IMR-90 (cell line): ENCODE measurements at regions not wholly inside any gene's neighbourhood (a gene's known extent, or its start where the extent isn't known, plus 50 kb on each side); places are given as distances from the start of the nearest gene placed in this dataset.

Experiments used
- ATAC-seq: fragments of 200-7000 bp; cut with Tn5 transposase; 2 replicates; pipeline ENCODE4 v1.9.1; 2020; ENCODE audit warnings: low read depth, mild to moderate bottlenecking, moderate library complexity
- BruUV-seq: library from RNA; stranded (reverse); fragments of 400-500 nt; replicated peaks from 2 replicates; lab custom pipeline; 2021; lab: Mats Ljungman, UMichigan
- CTCF ChIA-PET: fragments of 300-600 bp; formaldehyde crosslinking; extraction: SDS; loops from one replicate; lab custom pipeline; 2021; ENCODE audit warnings: antibody characterized with exemption; lab: Yijun Ruan, JAX
- POLR2A ChIA-PET: fragments of 300-600 bp; sonication (Branson Sonifier 250); formaldehyde crosslinking; loops from one replicate; lab custom pipeline; 2022; ENCODE audit warnings: antibody characterized with exemption; ENCODE audit not compliant: unreplicated experiment; lab: Charles Lee
- DNase-seq: peaks from one replicate; pipeline ENCODE4 v3.0.0; 2013
- H2AFZ ChIP-seq: replicated peaks from 2 replicates; pipeline ENCODE3; 2013; ENCODE audit warnings: low read length, mild to moderate bottlenecking; ENCODE audit not compliant: poor library complexity
- H2AK5ac ChIP-seq: 2 replicates; pipeline ENCODE4 v1.6.1; 2013; ENCODE audit warnings: low read depth, low read length, inconsistent platforms
- H2AK9ac ChIP-seq: replicated peaks from 2 replicates; pipeline ENCODE3; 2013; ENCODE audit warnings: mild to moderate bottlenecking, low read depth, low read length, moderate library complexity; ENCODE audit not compliant: poor library complexity
- H2BK120ac ChIP-seq: 2 replicates; pipeline ENCODE4 v1.6.1; 2013; ENCODE audit warnings: low read depth, low read length, inconsistent platforms
- H2BK15ac ChIP-seq: 3 replicates; pipeline ENCODE4 v1.6.1; 2013; ENCODE audit warnings: low read depth, low read length, inconsistent platforms
- H2BK20ac ChIP-seq: 2 replicates; pipeline ENCODE4 v1.6.1; 2013; ENCODE audit warnings: low read depth, mild to moderate bottlenecking, inconsistent platforms, low read length, moderate library complexity
- H2BK5ac ChIP-seq: 2 replicates; pipeline ENCODE4 v1.6.1; 2013; ENCODE audit warnings: mild to moderate bottlenecking, low read depth, low read length, inconsistent platforms; ENCODE audit not compliant: poor library complexity, severe bottlenecking
- H3K14ac ChIP-seq: replicated peaks from 2 replicates; pipeline ENCODE4 v1.6.1; 2013; ENCODE audit warnings: low read depth, low read length, inconsistent platforms
- H3K18ac ChIP-seq: 2 replicates; pipeline ENCODE4 v1.6.1; 2013; ENCODE audit warnings: low read depth, low read length, control low read depth
- H3K23ac ChIP-seq: 2 replicates; pipeline ENCODE4 v1.6.1; 2013; ENCODE audit warnings: low read depth, low read length, inconsistent platforms
- H3K27ac ChIP-seq: 2 replicates; pipeline ENCODE4 v1.5.1; 2013; ENCODE audit warnings: mild to moderate bottlenecking, control low read depth, low read length; ENCODE audit not compliant: insufficient read depth
- H3K27me3 ChIP-seq: 2 replicates; pipeline ENCODE4 v1.6.1; 2013; ENCODE audit warnings: low read length; ENCODE audit not compliant: control insufficient read depth, insufficient read depth
- H3K36me3 ChIP-seq: 2 replicates; pipeline ENCODE4 v1.6.1; 2013; ENCODE audit warnings: low read length, mixed read lengths; ENCODE audit not compliant: control insufficient read depth, insufficient read depth
- H3K4ac ChIP-seq: 2 replicates; pipeline ENCODE4 v1.6.1; 2013; ENCODE audit warnings: low read depth, low read length, inconsistent platforms
- H3K4me1 ChIP-seq: 2 replicates; pipeline ENCODE4 v1.6.1; 2013; ENCODE audit warnings: low read length, mixed read lengths; ENCODE audit not compliant: control insufficient read depth, insufficient read depth
- H3K4me2 ChIP-seq: 2 replicates; pipeline ENCODE4 v1.6.1; 2013; ENCODE audit warnings: low read depth, mild to moderate bottlenecking, control low read depth, low read length, moderate library complexity
- H3K4me3 ChIP-seq: 2 replicates; pipeline ENCODE4 v1.5.1; 2013; ENCODE audit warnings: low read depth, mild to moderate bottlenecking, control low read depth, low read length, moderate library complexity; ENCODE audit not compliant: insufficient read depth
- H3K56ac ChIP-seq: 2 replicates; pipeline ENCODE4 v1.6.1; 2013; ENCODE audit warnings: low read length, inconsistent platforms; ENCODE audit not compliant: insufficient read depth; ENCODE audit errors: extremely low read depth
- H3K79me1 ChIP-seq, 2 experiments: 2 replicates each; pipeline ENCODE4 v1.6.1; 2013; ENCODE audit warnings: low read length in 2 of 2, inconsistent platforms in 1 of 2, low read depth in 1 of 2
- H3K9ac ChIP-seq: 2 replicates; pipeline ENCODE4 v1.6.1; 2013; ENCODE audit warnings: low read depth, low read length, control low read depth
- H3K9me1 ChIP-seq: 2 replicates; pipeline ENCODE4 v1.6.1; 2013; ENCODE audit warnings: low read length, inconsistent platforms; ENCODE audit not compliant: insufficient read depth
- H3K9me3 ChIP-seq: 2 replicates; pipeline ENCODE4 v1.6.1; 2013; ENCODE audit warnings: low read length; ENCODE audit not compliant: control insufficient read depth, insufficient read depth
- H4K20me1 ChIP-seq: 2 replicates; pipeline ENCODE4 v1.6.1; 2013; ENCODE audit warnings: low read length, inconsistent platforms; ENCODE audit not compliant: insufficient read depth
- H4K5ac ChIP-seq: 2 replicates; pipeline ENCODE4 v1.6.1; 2013; ENCODE audit warnings: mild to moderate bottlenecking, low read depth, low read length, control low read depth
- H4K8ac ChIP-seq, 2 experiments: 2 replicates each; pipeline ENCODE4 v1.6.1; 2013; ENCODE audit warnings: low read depth in 2 of 2, low read length in 2 of 2, control low read depth in 1 of 2, inconsistent platforms in 1 of 2
- H4K91ac ChIP-seq: 2 replicates; pipeline ENCODE4 v1.6.1; 2013; ENCODE audit warnings: low read depth, low read length, inconsistent platforms; ENCODE audit not compliant: insufficient read depth
- BHLHE40 ChIP-seq: fragments of 150-350 bp; IDR thresholded peaks from 2 replicates; pipeline ENCODE4 v1.6.1; 2016; ENCODE audit warnings: mild to moderate bottlenecking, low read depth, low read length
- WGBS, 2 experiments: methylation state at CpG; one replicate each; pipeline versions ENCODE4 v1.1.5 to v1.1.7; 2013; ENCODE audit warnings: missing lambda C conversion rate in 2 of 2; ENCODE audit not compliant: insufficient read length in 1 of 2; ENCODE audit errors: extremely low coverage in 2 of 2; 5-methylcytosine and 5-hydroxymethylcytosine counted together
- dilution Hi-C: fragments of 300-500 bp; cut with HindIII; formaldehyde crosslinking; loops from one replicate; pipeline ENCODE4 v1.14.3; 2018; ENCODE audit warnings: low sequenced_read_pairs; ENCODE audit not compliant: unreplicated experiment
- in situ Hi-C: fragments of 300-500 bp; cut with MboI; formaldehyde crosslinking; loops from 3 replicates; pipeline ENCODE4 v1.14.3; 2019; ENCODE audit warnings: low sequenced_read_pairs, inconsistent platforms, mixed read lengths
- intact Hi-C: fragments of 100-400 bp; cut with micrococcal nuclease; formaldehyde crosslinking; loops from 2 replicates; pipeline ENCODE4 v1.10.0; 2022

GRCh38 chr20:54922636-54923035 lies 447.2 kb downstream of the DOK5 start:
- ChIA-PET POLR2A (no interaction called here), CTCF (no interaction called here)
- no peak for TF ChIP-seq BHLHE40
- Histone ChIP-seq H3K36me3 (no peaks in the 10 kb centered on the region), H2AFZ (no peak overlapping the region), H3K79me1 (no peaks in the 10 kb centered on the region), H3K9me1 (no peaks in the 10 kb centered on the region), H2BK20ac (no peak overlapping the region), H4K8ac (no peak overlapping the region), H2AK9ac (no peak overlapping the region), H3K4ac (no peak overlapping the region), H4K91ac (no peak overlapping the region), H3K4me3 (no peak overlapping the region), H3K27ac (no peak overlapping the region), H2BK120ac (no peak overlapping the region), H4K20me1 (no peaks in the 10 kb centered on the region), H3K18ac (no peak overlapping the region), H3K23ac (no peak overlapping the region), H3K9me3 (peaks cover 19% of the 10 kb centered on the region), H2BK5ac (no peak overlapping the region), H4K5ac (no peak overlapping the region), H3K4me2 (no peak overlapping the region), H3K14ac (no peak overlapping the region), H3K56ac (no peak overlapping the region), H3K4me1 (no peaks in the 10 kb centered on the region), H2BK15ac (no peak overlapping the region), H3K27me3 (no peaks in the 10 kb centered on the region), H2AK5ac (no peak overlapping the region), H3K9ac (no peak overlapping the region)
- DNase-seq (no peak), ATAC-seq (no peak)
- dilution Hi-C loops (no loop called here), in situ Hi-C loops (no loop called here), intact Hi-C loops (no loop called here)
- 7% methylated on average over 3 of the region's 4 CpGs; no CpG with 5 or more reads in 1 of the 2 experiments for WGBS, 2 experiments
- no TSS peak for BruUV-seq
